HCT116 (cell line): ENCODE measurements at regions not wholly inside any gene's neighbourhood (a gene's known extent, or its start where the extent isn't known, plus 50 kb on each side); places are given as distances from the start of the nearest gene placed in this dataset.

Experiments
- ATAC-seq: fragments of 200-7000 bp; cut with Tn5 transposase; 2 replicates; pipeline ENCODE4 v1.9.1; 2020; ENCODE audit warnings: mild to moderate bottlenecking, moderate library complexity
- BruUV-seq: library from RNA; stranded (reverse); fragments of 400-500 nt; replicated peaks from 2 replicates; lab custom pipeline; 2021; lab: Mats Ljungman, UMichigan
- CTCF ChIA-PET: fragments of 300-600 bp; sonication (Branson Sonifier 250); formaldehyde crosslinking; loops from one replicate; lab custom pipeline; 2021; ENCODE audit warnings: antibody characterized with exemption; lab: Charles Lee
- POLR2A ChIA-PET: fragments of 300-600, 350-600 bp; sonication (Branson Sonifier 250); formaldehyde crosslinking; loops from one replicate; lab custom pipeline; 2021; ENCODE audit warnings: antibody characterized with exemption; lab: Charles Lee
- RAD21 ChIA-PET, 2 experiments: fragments of 300-600 bp; sonication (Branson Sonifier 250); formaldehyde crosslinking; loops; one replicate each; lab custom pipeline; 2023; ENCODE audit warnings: low total read pairs in 2 of 2; ENCODE audit not compliant: uncharacterized antibody in 2 of 2, unreplicated experiment in 2 of 2, low non-redundant PET in 1 of 2; lab: Charles Lee
- DNase-seq: peaks from one replicate; pipeline ENCODE4 v3.0.0-alpha.2; 2010; ENCODE audit warnings: low read depth, low spot score
- H2AFZ ChIP-seq: fragments of 200-600 bp; shearing (Covaris generic), sonication (generic); 2 replicates; pipeline ENCODE4 v1.6.1; 2017; ENCODE audit warnings: low read depth, mixed run types, mixed read lengths, antibody characterized with exemption, low read length; ENCODE audit not compliant: poor library complexity, severe bottlenecking
- H3K27ac ChIP-seq: 2 replicates; pipeline ENCODE4 v1.5.1; 2012; ENCODE audit warnings: low read depth, low read length
- H3K27me3 ChIP-seq: fragments of 200-600 bp; sonication (generic); 2 replicates; pipeline ENCODE4 v1.6.1; 2016; ENCODE audit warnings: mixed run types, low read length, mixed read lengths; ENCODE audit not compliant: insufficient read depth
- H3K36me3 ChIP-seq, 2 experiments: fragments of 200-500 bp in 1 of 2; fragments of 200-600 bp in 1 of 2; sonication (Bioruptor generic) in 1 of 2; sonication (generic) in 1 of 2; 2 replicates each; pipeline versions ENCODE4 v1.5.1 to v1.6.1; 2014 to 2016; ENCODE audit warnings: low read length in 2 of 2, inconsistent platforms in 1 of 2, mixed read lengths in 1 of 2, mixed run types in 1 of 2; ENCODE audit not compliant: insufficient read depth in 2 of 2, control insufficient read depth in 1 of 2
- H3K4me1 ChIP-seq, 2 experiments: fragments of 200-600 bp in 1 of 2; sonication (generic) in 1 of 2; 2 replicates each; pipeline versions ENCODE4 v1.5.1 to v1.6.1; 2012 to 2017; ENCODE audit warnings: low read length in 2 of 2, inconsistent platforms in 1 of 2, mild to moderate bottlenecking in 1 of 2, mixed read lengths in 1 of 2, mixed run types in 1 of 2, moderate library complexity in 1 of 2; ENCODE audit not compliant: insufficient read depth in 2 of 2, control insufficient read depth in 1 of 2
- H3K4me2 ChIP-seq: fragments of 200-600 bp; sonication (generic); 2 replicates; pipeline ENCODE4 v1.6.1; 2017; ENCODE audit warnings: mixed run types, low read length, mixed read lengths
- H3K4me3 ChIP-seq, 2 experiments: fragments of 200-600 bp in 1 of 2; sonication (generic) in 1 of 2; replicated peaks in 1 of 2; 2 replicates each; pipeline ENCODE4 v1.5.1; 2011 to 2016; ENCODE audit warnings: low read length in 2 of 2, control low read depth in 1 of 2, low read depth in 1 of 2, mild to moderate bottlenecking in 1 of 2, mixed read lengths in 1 of 2, mixed run types in 1 of 2
- H3K79me2 ChIP-seq: fragments of 200-600 bp; sonication (generic); 2 replicates; pipeline ENCODE4 v1.6.1; 2017; ENCODE audit warnings: mild to moderate bottlenecking, mixed run types, low read length, moderate library complexity, mixed read lengths; ENCODE audit not compliant: insufficient read depth
- H3K9ac ChIP-seq: fragments of 200-600 bp; sonication (generic); 2 replicates; pipeline ENCODE4 v1.6.1; 2016; ENCODE audit warnings: low read length, mixed read lengths
- H3K9me2 ChIP-seq: fragments of 200-600 bp; sonication (generic), shearing (Covaris generic); 2 replicates; pipeline ENCODE4 v1.6.1; 2017; ENCODE audit warnings: mixed run types, mild to moderate bottlenecking, moderate library complexity; ENCODE audit not compliant: insufficient read depth
- H3K9me3 ChIP-seq, 2 experiments: fragments of 200-500 bp in 1 of 2; fragments of 200-600 bp in 1 of 2; sonication (Bioruptor generic) in 1 of 2; sonication (generic) in 1 of 2; 2 replicates each; pipeline ENCODE4 v1.6.1; 2014 to 2017; ENCODE audit warnings: low read length in 2 of 2, mixed read lengths in 2 of 2, inconsistent platforms in 1 of 2, low read depth in 1 of 2, mild to moderate bottlenecking in 1 of 2, mixed run types in 1 of 2, moderate library complexity in 1 of 2; ENCODE audit not compliant: control insufficient read depth in 1 of 2, insufficient read depth in 1 of 2
- H4K20me1 ChIP-seq: fragments of 200-600 bp; sonication (generic), shearing (Covaris generic); 2 replicates; pipeline ENCODE4 v1.6.1; 2017; ENCODE audit warnings: mixed run types, mild to moderate bottlenecking, moderate library complexity; ENCODE audit not compliant: insufficient read depth
- CBX3 ChIP-seq: IDR thresholded peaks from 2 replicates; pipeline ENCODE4 v1.6.1; 2012; ENCODE audit warnings: low read depth
- CEBPB ChIP-seq: IDR thresholded peaks from 2 replicates; pipeline ENCODE4 v1.6.1; 2012; ENCODE audit warnings: low read depth
- EGR1 ChIP-seq: IDR thresholded peaks from 2 replicates; pipeline ENCODE4 v1.6.1; 2012; ENCODE audit warnings: low read depth
- ELF1 ChIP-seq: IDR thresholded peaks from 2 replicates; pipeline ENCODE4 v1.6.1; 2012; ENCODE audit warnings: low read depth, borderline replicate concordance
- EZH2 ChIP-seq: fragments of 200-600 bp; sonication (generic); IDR thresholded peaks from 2 replicates; pipeline ENCODE4 v1.6.1; 2017; ENCODE audit warnings: antibody characterized with exemption, mixed run types
- EZH2phosphoT487 ChIP-seq: fragments of 200-600 bp; IDR thresholded peaks from 2 replicates; pipeline ENCODE4 v1.6.1; 2018; ENCODE audit warnings: antibody characterized with exemption, borderline replicate concordance
- FOSL1 ChIP-seq: IDR thresholded peaks from 2 replicates; pipeline ENCODE4 v1.6.1; 2012; ENCODE audit warnings: low read depth
- JUND ChIP-seq: IDR thresholded peaks from 2 replicates; pipeline ENCODE4 v1.6.1; 2012
- POLR2A ChIP-seq: IDR thresholded peaks from 2 replicates; pipeline ENCODE4 v1.7.0; 2011; ENCODE audit warnings: borderline replicate concordance; ENCODE audit not compliant: insufficient read depth, insufficient read length; ENCODE audit errors: extremely low read depth
- POLR2AphosphoS5 ChIP-seq: IDR thresholded peaks from 2 replicates; pipeline ENCODE4 v1.6.1; 2011; ENCODE audit warnings: mild to moderate bottlenecking, low read depth, low read length, moderate library complexity
- RAD21 ChIP-seq: IDR thresholded peaks from 2 replicates; pipeline ENCODE4 v1.6.1; 2012; ENCODE audit warnings: low read depth, mild to moderate bottlenecking
- SIN3A ChIP-seq: IDR thresholded peaks from 2 replicates; pipeline ENCODE4 v1.6.1; 2012; ENCODE audit warnings: low read depth
- SP1 ChIP-seq: IDR thresholded peaks from 2 replicates; pipeline ENCODE4 v1.6.1; 2012; ENCODE audit warnings: low read depth
- SRF ChIP-seq: IDR thresholded peaks from 2 replicates; pipeline ENCODE4 v1.6.1; 2012; ENCODE audit warnings: low read depth
- TCF7L2 ChIP-seq: IDR thresholded peaks from 2 replicates; pipeline ENCODE4 v1.7.0; 2011; ENCODE audit warnings: borderline replicate concordance, inconsistent platforms; ENCODE audit not compliant: insufficient read depth, insufficient read length; ENCODE audit errors: extremely low read depth
- YY1 ChIP-seq: IDR thresholded peaks from 2 replicates; pipeline ENCODE4 v1.6.1; 2011; ENCODE audit warnings: low read length, low read depth, moderate library complexity, mild to moderate bottlenecking; ENCODE audit not compliant: insufficient replicate concordance; ENCODE audit errors: extremely low read depth
- ZFX ChIP-seq: fragments of 450-650 bp; IDR thresholded peaks from 2 replicates; pipeline ENCODE4 v1.6.1; 2017
- ZNF274 ChIP-seq: fragments of 200-500 bp; sonication (Bioruptor generic); IDR thresholded peaks from 2 replicates; pipeline ENCODE4 v1.6.1; 2014; ENCODE audit warnings: mild to moderate bottlenecking, low read depth, low read length, inconsistent platforms
- intact Hi-C: fragments of 100-400 bp; cut with micrococcal nuclease; formaldehyde crosslinking; loops from 2 replicates; pipeline ENCODE4 v1.10.0; 2022
- TF ChIP-seq, protein P1 (sequence below): IDR thresholded peaks from 2 replicates; pipeline ENCODE4 v1.6.1; 2012
- TF ChIP-seq, protein P2 (sequence below): IDR thresholded peaks from 2 replicates; pipeline ENCODE4 v1.6.1; 2011; ENCODE audit warnings: mild to moderate bottlenecking, low read length, moderate library complexity; ENCODE audit not compliant: insufficient replicate concordance; ENCODE audit errors: extremely low read depth
- TF ChIP-seq, protein P3 (sequence below): IDR thresholded peaks from 2 replicates; pipeline ENCODE4 v1.6.1; 2012
- TF ChIP-seq, protein P4 (sequence below), 3 experiments: fragments of 200-600 bp in 1 of 3; sonication (generic) in 1 of 3; IDR thresholded peaks in 2 of 3; conservative IDR thresholded peaks in 1 of 3; 2 replicates each; pipeline ENCODE4 v1.5.1; 2012 to 2017; ENCODE audit warnings: low read depth in 2 of 3, low read length in 2 of 3, antibody characterized with exemption in 1 of 3, borderline replicate concordance in 1 of 3, control low read depth in 1 of 3, mild to moderate bottlenecking in 1 of 3, mixed read lengths in 1 of 3, mixed run types in 1 of 3, moderate library complexity in 1 of 3; ENCODE audit not compliant: insufficient read depth in 1 of 3

DNA sequence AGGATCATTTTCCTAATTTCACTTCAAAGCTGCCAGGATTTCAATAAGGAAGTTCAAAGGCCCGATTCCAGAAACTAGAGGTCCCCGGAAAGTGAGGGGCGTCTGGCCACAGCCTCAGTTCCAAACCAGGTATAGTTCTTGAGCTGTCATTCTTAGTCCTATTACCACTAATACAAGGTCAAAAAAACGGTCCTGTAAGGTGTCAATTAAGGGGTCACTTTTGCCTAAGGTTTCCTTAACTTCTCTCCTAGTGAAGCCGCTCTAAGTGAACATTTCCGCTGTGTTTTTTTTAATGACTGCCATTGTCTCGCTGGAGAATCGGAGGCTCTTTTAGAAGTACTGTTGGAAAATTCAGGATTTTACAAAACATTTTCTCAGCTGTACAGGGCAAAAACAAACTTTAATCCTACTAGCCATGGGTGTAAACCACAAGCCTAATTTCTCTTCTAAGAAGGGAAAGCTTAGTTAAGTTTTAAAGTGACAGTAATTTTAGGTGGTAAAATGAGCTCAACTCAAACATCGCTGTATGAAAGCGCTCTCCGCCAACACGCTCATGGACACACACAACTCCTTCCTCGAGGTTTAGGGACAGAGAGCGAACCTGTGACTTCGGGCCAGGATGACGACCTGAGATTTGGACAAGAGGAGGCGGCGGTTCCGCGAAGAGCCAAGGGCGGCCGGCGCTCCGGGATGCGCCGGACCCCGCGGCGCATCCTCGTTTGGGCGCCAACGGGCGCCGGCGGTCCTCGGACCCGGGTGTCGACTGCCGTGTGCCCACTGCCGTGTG is 76.7 kb upstream of the IFNE start:
- TSS peak; percentile 38 for BruUV-seq
- ChIA-PET CTCF (interaction anchor here (1.9 kb wide), 1 partner anchor 230 kb away, joined by 5 read pairs; no protein-coding TSS in a partner anchor), POLR2A (interaction anchor here (0.8 to 3.9 kb wide), 21 partner anchors 8 to 246 kb away, joined by 3 to 64 read pairs (median 9); partner anchors contain the start of gene MTAP), RAD21 (no interaction called here)
- Histone ChIP-seq H3K27me3 (no peaks in the 10 kb centered on the region), H3K4me1 (peaks cover 58 to 83% of the 10 kb centered on the region in 2 experiments), H3K9me3 (no peaks in the 10 kb centered on the region), H3K9ac (peak overlapping the region; percentile 82), H3K36me3 (peaks cover 10 to 29% of the 10 kb centered on the region in 2 experiments; a peak in 3 of 4 replicates), H2AFZ (no peak overlapping the region), H3K9me2 (no peaks in the 10 kb centered on the region), H4K20me1 (0 out of 2 replicates have a peak, but pooled peaks cover 5% of the 10 kb centered on the region), H3K27ac (peak overlapping the region; percentile 99), H3K4me3 (peak overlapping the region; percentile 65 to 72), H3K4me2 (peak overlapping the region; percentile 73), H3K79me2 (peaks cover 99% of the 10 kb centered on the region)
- ATAC-seq (no peak), DNase-seq (no peak)
- TF ChIP-seq EZH2phosphoT487 (no peak), ZFX (no peak), FOSL1 (no peak), RAD21 (no peak; the same call in 1 of the 2 replicates), SP1 (no peak; the same call in none of the 2 replicates), ELF1 (no peak), TCF7L2 (peak; percentile 78), CEBPB (no peak), POLR2A (peak; percentile 6), YY1 (no peak), SRF (no peak; the same call in 1 of the 2 replicates), EZH2 (no peak), JUND (no peak), SIN3A (no peak), CBX3 (no peak), POLR2AphosphoS5 (peak; percentile 7; the same call in 1 of the 2 replicates), EGR1 (peak; percentile 9; the same call in 1 of the 2 replicates), ZNF274 (no peak)
- TF ChIP-seq, protein P1, sequence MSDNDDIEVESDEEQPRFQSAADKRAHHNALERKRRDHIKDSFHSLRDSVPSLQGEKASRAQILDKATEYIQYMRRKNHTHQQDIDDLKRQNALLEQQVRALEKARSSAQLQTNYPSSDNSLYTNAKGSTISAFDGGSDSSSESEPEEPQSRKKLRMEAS: no peak
- TF ChIP-seq, protein P2, sequence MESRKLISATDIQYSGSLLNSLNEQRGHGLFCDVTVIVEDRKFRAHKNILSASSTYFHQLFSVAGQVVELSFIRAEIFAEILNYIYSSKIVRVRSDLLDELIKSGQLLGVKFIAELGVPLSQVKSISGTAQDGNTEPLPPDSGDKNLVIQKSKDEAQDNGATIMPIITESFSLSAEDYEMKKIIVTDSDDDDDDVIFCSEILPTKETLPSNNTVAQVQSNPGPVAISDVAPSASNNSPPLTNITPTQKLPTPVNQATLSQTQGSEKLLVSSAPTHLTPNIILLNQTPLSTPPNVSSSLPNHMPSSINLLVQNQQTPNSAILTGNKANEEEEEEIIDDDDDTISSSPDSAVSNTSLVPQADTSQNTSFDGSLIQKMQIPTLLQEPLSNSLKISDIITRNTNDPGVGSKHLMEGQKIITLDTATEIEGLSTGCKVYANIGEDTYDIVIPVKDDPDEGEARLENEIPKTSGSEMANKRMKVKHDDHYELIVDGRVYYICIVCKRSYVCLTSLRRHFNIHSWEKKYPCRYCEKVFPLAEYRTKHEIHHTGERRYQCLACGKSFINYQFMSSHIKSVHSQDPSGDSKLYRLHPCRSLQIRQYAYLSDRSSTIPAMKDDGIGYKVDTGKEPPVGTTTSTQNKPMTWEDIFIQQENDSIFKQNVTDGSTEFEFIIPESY: no peak
- TF ChIP-seq, protein P3, sequence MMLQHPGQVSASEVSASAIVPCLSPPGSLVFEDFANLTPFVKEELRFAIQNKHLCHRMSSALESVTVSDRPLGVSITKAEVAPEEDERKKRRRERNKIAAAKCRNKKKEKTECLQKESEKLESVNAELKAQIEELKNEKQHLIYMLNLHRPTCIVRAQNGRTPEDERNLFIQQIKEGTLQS: no peak
- TF ChIP-seq, protein P4, sequence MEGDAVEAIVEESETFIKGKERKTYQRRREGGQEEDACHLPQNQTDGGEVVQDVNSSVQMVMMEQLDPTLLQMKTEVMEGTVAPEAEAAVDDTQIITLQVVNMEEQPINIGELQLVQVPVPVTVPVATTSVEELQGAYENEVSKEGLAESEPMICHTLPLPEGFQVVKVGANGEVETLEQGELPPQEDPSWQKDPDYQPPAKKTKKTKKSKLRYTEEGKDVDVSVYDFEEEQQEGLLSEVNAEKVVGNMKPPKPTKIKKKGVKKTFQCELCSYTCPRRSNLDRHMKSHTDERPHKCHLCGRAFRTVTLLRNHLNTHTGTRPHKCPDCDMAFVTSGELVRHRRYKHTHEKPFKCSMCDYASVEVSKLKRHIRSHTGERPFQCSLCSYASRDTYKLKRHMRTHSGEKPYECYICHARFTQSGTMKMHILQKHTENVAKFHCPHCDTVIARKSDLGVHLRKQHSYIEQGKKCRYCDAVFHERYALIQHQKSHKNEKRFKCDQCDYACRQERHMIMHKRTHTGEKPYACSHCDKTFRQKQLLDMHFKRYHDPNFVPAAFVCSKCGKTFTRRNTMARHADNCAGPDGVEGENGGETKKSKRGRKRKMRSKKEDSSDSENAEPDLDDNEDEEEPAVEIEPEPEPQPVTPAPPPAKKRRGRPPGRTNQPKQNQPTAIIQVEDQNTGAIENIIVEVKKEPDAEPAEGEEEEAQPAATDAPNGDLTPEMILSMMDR (IDR thresholded peaks at IDR 0.05 in 2 of 3, conservative IDR thresholded peaks at IDR 0.05 in 1 of 3; ENCODE audit: borderline replicate concordance in 1 of 3, insufficient read depth in 1 of 3, low read depth in 2 of 3, low read length in 2 of 3): no peak
- intact Hi-C loops: loop anchor here (2.0 kb wide), 1 partner anchor 126 kb away; no protein-coding TSS in a partner anchor
